Kidney (tissue), 13 donors: ENCODE measurements at regions not wholly inside any gene's neighbourhood (a gene's known extent, or its start where the extent isn't known, plus 50 kb on each side); places are given as distances from the start of the nearest gene placed in this dataset.
A peak's percentile ranks its signal among the peaks of the same experiment; 100 is the strongest.

Experiments
- DNase-seq, 5 donors: peaks; one replicate each; pipeline ENCODE4 v3.0.0-alpha.2; 2013 to 2020
- FAIRE-seq: peaks from 2 replicates; lab custom pipeline; 2012; peaks lifted over from hg19 to GRCh38; lab: Jason Lieb, UNC
- H3K27ac ChIP-seq, 2 donors: one replicate each; pipeline ENCODE4 v1.7.0; 2013; ENCODE audit warnings: low read depth in 2 of 2, low read length in 2 of 2, inconsistent platforms in 1 of 2
- H3K27me3 ChIP-seq: one replicate; pipeline ENCODE4 v1.7.1; 2013; ENCODE audit warnings: low read length, inconsistent platforms; ENCODE audit not compliant: control insufficient read depth, insufficient read depth
- H3K36me3 ChIP-seq, 3 donors: one replicate each; pipeline versions ENCODE4 v1.7.0 to v1.7.1; 2013; ENCODE audit warnings: low read length in 3 of 3, control low read depth in 1 of 3, inconsistent platforms in 1 of 3; ENCODE audit not compliant: insufficient read depth in 3 of 3, control insufficient read depth in 2 of 3
- H3K4me1 ChIP-seq, 3 donors: one replicate each; pipeline versions ENCODE4 v1.7.0 to v1.7.1; 2013; ENCODE audit warnings: low read length in 3 of 3, inconsistent platforms in 1 of 3, low read depth in 1 of 3; ENCODE audit not compliant: control insufficient read depth in 2 of 3, insufficient read depth in 2 of 3
- H3K4me3 ChIP-seq, 3 donors: one replicate each; pipeline versions ENCODE4 v1.7.0 to v1.8.1; 2013; ENCODE audit warnings: low read length in 3 of 3, control low read depth in 1 of 3, inconsistent platforms in 1 of 3
- H3K9ac ChIP-seq, 3 donors: one replicate each; pipeline versions ENCODE4 v1.7.0 to v1.7.1; 2013; ENCODE audit warnings: low read length in 3 of 3, control low read depth in 1 of 3, inconsistent platforms in 1 of 3
- H3K9me3 ChIP-seq, 3 donors: one replicate each; pipeline versions ENCODE4 v1.7.0 to v1.7.1; 2013; ENCODE audit warnings: low read length in 3 of 3, control low read depth in 1 of 3, inconsistent platforms in 1 of 3; ENCODE audit not compliant: control insufficient read depth in 2 of 3, insufficient read depth in 1 of 3
- CTCF ChIP-seq: IDR thresholded peaks from 3 replicates; pipeline ENCODE4 v1.5.1; 2012; ENCODE audit warnings: mild to moderate bottlenecking, moderate library complexity, borderline replicate concordance; ENCODE audit not compliant: insufficient read depth; ENCODE audit errors: extremely low read depth
- intact Hi-C: fragments of 100-400 bp; cut with DNase I; formaldehyde crosslinking; loops from one replicate; pipeline ENCODE4 v1.11.1; 2022
- donor health status: control.
- donor health status: control.
- donor health status: control.
- donor health status: control.
- donor health status: control.
- donor health status: DM: yes; HTN: yes; CAD: no.
- donor health status: Normal renal cell carcinoma (clear cell type).

- Histone ChIP-seq H3K36me3 (no peaks in the 10 kb centered on the region), H3K27ac (no peak overlapping the region), H3K9ac (no peak overlapping the region), H3K4me1 (no peaks in the 10 kb centered on the region), H3K4me3 (no peak overlapping the region), H3K27me3 (no peaks in the 10 kb centered on the region), H3K9me3 (no peaks in the 10 kb centered on the region)
- no peak for FAIRE-seq
- DNase-seq: peak in 2 of 5 donors; percentile 80 to 83
- intact Hi-C loops: no loop called here
- TF ChIP-seq CTCF: no peak
Measured at GRCh38 chr3:176795891-176796290, 401.4 kb downstream of the TBL1XR1 start.

GRCh38 chr3:176794406-176794805 lies 402.9 kb downstream of the TBL1XR1 start:
- no peak for TF ChIP-seq CTCF
- Histone ChIP-seq H3K4me3 (no peak overlapping the region), H3K9me3 (no peaks in the 10 kb centered on the region), H3K4me1 (no peaks in the 10 kb centered on the region), H3K36me3 (no peaks in the 10 kb centered on the region), H3K27ac (no peak overlapping the region), H3K9ac (no peak overlapping the region), H3K27me3 (no peaks in the 10 kb centered on the region)
- DNase-seq: no peak
- intact Hi-C loops: no loop called here
- FAIRE-seq: no peak

- no peak for TF ChIP-seq CTCF
- intact Hi-C loops: no loop called here
- no peak for FAIRE-seq
- no peaks in the 10 kb centered on the region for H3K9me3 ChIP-seq
- H3K9ac ChIP-seq: no peak overlapping the region
- no peak overlapping the region for H3K27ac ChIP-seq
- H3K4me3 ChIP-seq: no peak overlapping the region
- no peaks in the 10 kb centered on the region for H3K36me3 ChIP-seq
- no peaks in the 10 kb centered on the region for H3K4me1 ChIP-seq
- no peak for DNase-seq
- no peaks in the 10 kb centered on the region for H3K27me3 ChIP-seq
Measured at GRCh38 chr3:176789947-176790346, 407.3 kb downstream of the TBL1XR1 start.

GRCh38 chr3:176789281-176789705 lies 408.0 kb downstream of the TBL1XR1 start:
- DNase-seq (peak in 3 of 5 donors; percentile 12 to 81 (median 73)), FAIRE-seq (no peak)
- Histone ChIP-seq H3K27ac (no peak overlapping the region), H3K36me3 (no peaks in the 10 kb centered on the region), H3K4me1 (no peaks in the 10 kb centered on the region), H3K4me3 (no peak overlapping the region), H3K9ac (no peak overlapping the region), H3K27me3 (no peaks in the 10 kb centered on the region), H3K9me3 (no peaks in the 10 kb centered on the region)
- TF ChIP-seq CTCF: no peak
- intact Hi-C loops: no loop called here
